Ectodermal cell (in vitro differentiated cells): ENCODE measurements at regions not wholly inside any gene's neighbourhood (a gene's known extent, or its start where the extent isn't known, plus 50 kb on each side); places are given as distances from the start of the nearest gene placed in this dataset.
"Not testable (repeated sequence)": the region's sequence is repeated elsewhere in the genome, so short reads cannot be mapped to it uniquely, and the experiment has no call there.

Source experiments
- H3K27ac ChIP-seq: 2 replicates; pipeline ENCODE4 v1.7.0; 2013; ENCODE audit warnings: mild to moderate bottlenecking, low read depth, low read length; ENCODE audit not compliant: insufficient read depth, poor library complexity, severe bottlenecking
- H3K27me3 ChIP-seq: 2 replicates; pipeline ENCODE4 v1.7.0; 2013; ENCODE audit warnings: mild to moderate bottlenecking, low read length; ENCODE audit not compliant: insufficient read depth, control insufficient read depth, poor library complexity, severe bottlenecking
- H3K36me3 ChIP-seq: one replicate; pipeline ENCODE4 v1.7.0; 2013; ENCODE audit warnings: low read length; ENCODE audit not compliant: control insufficient read depth, insufficient read depth
- H3K4me1 ChIP-seq: one replicate; pipeline ENCODE4 v1.7.0; 2013; ENCODE audit warnings: low read length; ENCODE audit not compliant: control insufficient read depth, insufficient read depth
- H3K4me3 ChIP-seq: 2 replicates; pipeline ENCODE4 v1.7.0; 2013; ENCODE audit warnings: low read depth, low read length, control low read depth; ENCODE audit not compliant: insufficient read depth
- H3K9me3 ChIP-seq: 2 replicates; pipeline ENCODE4 v1.7.0; 2013; ENCODE audit warnings: mild to moderate bottlenecking, low read length, moderate library complexity; ENCODE audit not compliant: control insufficient read depth
- WGBS, 2 experiments: methylation state at CpG; one replicate each; pipeline ENCODE4 v1.1.7; 2013; ENCODE audit warnings: missing lambda C conversion rate in 2 of 2; 5-methylcytosine and 5-hydroxymethylcytosine counted together

DNA sequence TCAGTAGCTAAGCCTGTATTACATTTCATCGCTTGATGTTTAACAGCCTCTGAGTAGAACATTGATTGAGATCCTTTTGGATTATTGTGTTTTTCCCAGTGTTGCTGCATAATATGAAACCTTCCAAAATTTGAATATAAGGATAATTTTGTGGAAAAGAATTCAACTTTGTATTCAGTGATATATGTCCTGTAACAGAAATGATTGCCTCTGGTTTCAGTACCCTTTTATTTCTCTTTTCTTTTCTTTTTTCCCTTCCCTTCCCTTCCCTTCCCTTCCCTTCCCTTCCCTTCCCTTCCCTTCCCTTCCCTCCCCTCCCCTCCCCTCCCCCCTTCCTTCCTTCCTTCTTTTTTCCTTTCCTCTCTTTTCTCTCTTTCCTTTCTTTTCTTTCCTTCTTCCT lies 74.6 kb downstream of the UTRN start:
- Histone ChIP-seq H3K4me3 (no peak overlapping the region), H3K27me3 (no peaks in the 10 kb centered on the region), H3K36me3 (no peaks in the 10 kb centered on the region), H3K4me1 (peaks cover 4% of the 10 kb centered on the region), H3K9me3 (no peaks in the 10 kb centered on the region), H3K27ac (no peak overlapping the region)
- whole genome bisulfite sequencing, 2 experiments, result 100% methylated on average over 1 of the region's 1 CpG

DNA sequence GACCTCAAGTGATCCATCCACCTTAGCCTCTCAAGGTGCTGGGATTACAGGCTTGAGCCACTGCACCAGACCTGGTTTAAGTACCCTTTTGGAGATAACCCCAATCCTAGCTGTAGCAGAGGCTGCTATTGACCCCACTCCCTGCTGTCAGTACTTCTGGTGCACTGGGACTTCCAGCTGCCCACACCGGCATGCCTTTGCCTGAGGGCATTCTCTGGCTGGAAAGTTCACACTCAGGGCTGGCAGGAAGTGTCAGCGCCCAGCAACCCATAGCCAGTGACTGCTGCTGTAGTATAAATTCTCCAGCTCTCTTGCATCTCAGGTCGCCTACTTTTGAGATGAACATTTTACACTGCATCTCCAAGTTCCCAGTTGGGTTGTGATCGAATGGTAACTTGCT lies 75.3 kb downstream of the UTRN start:
- H3K9me3 ChIP-seq, result no peaks in the 10 kb centered on the region
- H3K4me1 ChIP-seq, result peaks cover 4% of the 10 kb centered on the region
- 88 to 89% methylated on average over 4 of the region's 4 CpGs for WGBS, 2 experiments
- no peak overlapping the region for H3K27ac ChIP-seq
- no peak overlapping the region for H3K4me3 ChIP-seq
- no peaks in the 10 kb centered on the region for H3K27me3 ChIP-seq
- no peaks in the 10 kb centered on the region for H3K36me3 ChIP-seq

DNA sequence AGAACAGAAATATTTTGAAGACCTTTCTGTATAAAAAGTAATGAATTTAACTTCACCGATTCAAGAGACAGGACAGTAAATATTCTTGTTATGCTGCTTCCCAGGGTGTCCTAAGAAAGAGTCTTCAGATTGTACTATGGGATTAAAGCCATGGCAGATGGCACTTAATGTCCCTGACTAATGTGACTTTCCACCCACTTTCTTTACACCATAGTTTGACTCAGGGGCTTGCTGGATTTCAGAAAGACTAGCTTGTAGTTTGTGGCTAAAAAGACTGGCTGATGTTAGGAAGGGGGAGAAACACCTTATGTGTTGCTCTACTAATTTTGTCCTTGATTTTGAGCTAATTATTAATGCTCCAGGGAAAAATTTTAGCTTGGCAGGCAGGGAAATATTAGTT lies 75.9 kb downstream of the UTRN start:
- no peaks in the 10 kb centered on the region for H3K9me3 ChIP-seq
- H3K27me3 ChIP-seq, result no peaks in the 10 kb centered on the region
- H3K4me1 ChIP-seq, result peaks cover 4% of the 10 kb centered on the region
- H3K36me3 ChIP-seq, result no peaks in the 10 kb centered on the region
- no peak overlapping the region for H3K27ac ChIP-seq
- WGBS, 2 experiments, result 93 to 100% methylated on average over 1 of the region's 1 CpG
- no peak overlapping the region for H3K4me3 ChIP-seq

DNA sequence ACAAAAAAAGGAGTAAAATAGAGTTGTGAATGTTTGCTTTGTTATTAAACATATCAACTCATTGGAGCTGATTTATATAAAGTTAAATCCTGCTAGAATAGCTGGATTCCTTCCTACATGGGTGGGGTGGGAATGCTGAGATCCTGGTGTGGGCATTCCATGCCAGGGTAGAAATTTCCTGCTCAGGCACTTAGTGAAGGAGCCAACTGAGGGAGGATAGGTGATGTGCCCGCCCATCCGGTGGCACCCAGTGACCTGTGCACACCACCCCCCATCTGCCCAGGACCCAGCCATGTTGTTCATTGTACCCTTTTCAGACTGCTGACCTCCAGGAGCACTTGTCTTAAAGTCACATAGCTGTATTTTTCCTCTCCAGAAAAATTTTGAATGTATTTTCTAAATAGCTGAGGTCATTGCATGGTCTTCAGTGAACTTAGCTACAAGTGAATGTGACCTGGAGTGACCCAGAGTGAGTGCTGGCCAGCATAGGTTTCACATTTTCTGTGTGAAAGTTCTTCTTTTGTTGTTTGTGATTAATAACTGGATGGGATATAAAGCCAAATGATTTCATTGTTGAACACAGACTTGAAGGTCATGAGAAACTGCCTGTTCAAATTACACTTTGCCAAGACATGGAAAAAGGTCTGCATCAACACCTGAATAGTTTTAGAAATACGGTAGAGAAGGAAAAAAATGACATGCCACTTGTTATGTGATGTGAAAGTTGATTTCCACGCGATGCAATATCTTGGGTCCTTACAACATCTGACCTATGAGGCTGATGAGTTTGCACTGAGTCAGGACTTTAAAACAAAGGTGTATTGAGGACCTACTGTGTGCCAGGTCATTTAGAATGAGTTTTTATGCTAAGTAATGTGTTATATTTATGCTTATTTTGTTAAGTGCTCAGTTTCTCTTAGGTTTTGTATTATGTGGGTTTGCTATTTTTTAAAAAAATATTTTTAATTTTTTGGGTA lies 77.2 kb downstream of the UTRN start:
- H3K36me3 ChIP-seq, result no peaks in the 10 kb centered on the region
- H3K27me3 ChIP-seq, result no peaks in the 10 kb centered on the region
- H3K9me3 ChIP-seq, result no peaks in the 10 kb centered on the region
- H3K4me3 ChIP-seq, result no peak overlapping the region
- H3K27ac ChIP-seq, result no peak overlapping the region
- peaks cover 4% of the 10 kb centered on the region for H3K4me1 ChIP-seq
- WGBS, 2 experiments, result 96 to 97% methylated on average over 5 of the region's 5 CpGs

DNA sequence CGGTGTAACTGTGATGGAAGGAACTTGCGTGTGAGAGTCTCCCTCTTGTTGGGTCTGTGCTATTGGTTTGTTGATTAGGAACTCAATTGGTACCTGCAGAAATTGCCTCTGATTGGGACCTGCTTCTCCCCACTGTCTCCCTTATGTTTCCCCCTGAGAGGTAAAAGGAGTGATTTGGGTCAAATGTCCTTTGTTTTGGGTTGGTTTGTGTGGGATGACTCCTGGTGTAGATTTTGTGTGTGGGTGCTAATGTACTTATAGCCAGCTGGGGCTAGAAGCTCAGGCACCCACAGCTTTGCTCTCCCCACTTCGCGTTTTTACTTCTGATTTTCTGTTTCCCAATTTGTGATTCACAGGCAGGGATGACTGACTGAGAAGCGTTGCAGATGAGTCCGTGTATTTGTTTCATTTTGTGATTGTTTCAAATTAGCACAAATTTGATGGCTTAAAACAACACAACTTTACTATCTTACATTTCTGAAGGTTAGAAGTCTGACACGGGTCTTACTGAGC lies 79.1 kb downstream of the UTRN start:
- WGBS, 2 experiments, result 90 to 95% methylated on average over 5 to 7 of the region's 7 CpGs
- no peaks in the 10 kb centered on the region for H3K27me3 ChIP-seq
- no peak overlapping the region for H3K4me3 ChIP-seq
- no peak overlapping the region for H3K27ac ChIP-seq
- H3K36me3 ChIP-seq, result no peaks in the 10 kb centered on the region
- peaks cover 4% of the 10 kb centered on the region for H3K4me1 ChIP-seq
- no peaks in the 10 kb centered on the region for H3K9me3 ChIP-seq

DNA sequence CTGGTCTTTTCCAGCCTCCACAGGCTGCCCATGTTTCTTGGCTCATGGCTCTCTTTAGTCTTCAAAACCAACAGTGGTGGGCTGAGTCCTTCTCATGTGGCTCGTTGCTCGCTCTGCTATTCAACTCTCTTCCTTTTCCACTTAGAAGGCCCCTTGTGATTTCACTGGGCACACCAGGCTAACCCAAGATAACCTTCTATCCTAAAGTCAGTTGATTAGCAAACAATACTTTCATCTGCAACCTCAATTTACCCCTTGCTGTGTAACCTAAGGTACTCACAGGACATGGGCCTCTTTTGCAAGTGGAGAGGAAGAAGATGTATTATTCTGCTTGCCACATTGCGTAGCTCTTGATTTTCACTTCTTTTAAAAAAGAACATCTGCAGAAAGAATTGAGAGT lies 79.6 kb downstream of the UTRN start:
- Histone ChIP-seq H3K27ac (no peak overlapping the region), H3K36me3 (no peaks in the 10 kb centered on the region), H3K9me3 (no peaks in the 10 kb centered on the region), H3K4me1 (peaks cover 4% of the 10 kb centered on the region), H3K4me3 (no peak overlapping the region), H3K27me3 (no peaks in the 10 kb centered on the region)
- 73 to 81% methylated on average over 2 to 3 of the region's 3 CpGs for WGBS, 2 experiments

DNA sequence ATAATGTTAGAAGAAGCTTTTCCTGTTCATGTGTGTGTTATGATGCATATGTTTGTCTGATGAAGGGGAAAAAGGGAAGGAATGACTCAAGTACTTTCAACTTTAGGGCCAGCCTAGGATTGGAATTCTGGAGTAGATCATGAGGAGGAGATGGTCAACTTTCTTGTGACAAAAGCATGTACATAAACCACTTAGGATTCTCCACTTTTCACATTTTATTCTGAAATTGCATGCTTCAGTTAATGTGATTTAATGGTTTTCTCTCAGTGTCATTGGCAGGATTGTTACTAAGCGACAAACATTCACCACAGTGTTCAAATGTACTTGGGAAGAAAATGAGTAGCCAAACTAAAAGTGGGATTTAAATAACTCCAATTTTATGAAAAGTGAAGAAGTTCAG lies 80.1 kb downstream of the UTRN start:
- no peaks in the 10 kb centered on the region for H3K36me3 ChIP-seq
- WGBS, 2 experiments, result 100% methylated on average over 1 of the region's 1 CpG

DNA sequence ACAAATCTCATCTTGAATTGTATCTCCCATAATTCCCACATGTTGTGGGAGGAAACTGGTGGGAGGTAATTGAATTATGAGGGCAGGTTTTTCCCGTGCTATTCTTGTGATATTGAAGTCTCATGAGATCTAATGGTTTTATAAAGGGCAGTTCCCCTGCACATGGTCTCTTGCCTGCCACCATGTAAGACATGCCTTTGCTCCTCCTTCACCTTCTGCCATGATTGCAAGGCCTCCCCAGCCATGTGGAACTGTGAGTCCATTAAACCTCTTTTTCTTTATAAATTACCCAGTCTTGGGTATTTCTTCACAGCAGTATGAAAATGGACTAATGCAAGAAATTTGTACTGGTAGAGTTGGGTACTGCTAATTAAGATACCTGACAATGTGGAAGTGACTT lies 84.6 kb downstream of the UTRN start:
- WGBS, 2 experiments, result 89 to 94% methylated on average over 1 of the region's 1 CpG
- H3K9me3 ChIP-seq, H3K27ac ChIP-seq: not testable (repeated sequence)

More for the DNA sequence above, 80.1 kb downstream of the UTRN start:
- Histone ChIP-seq H3K4me3 (no peak overlapping the region), H3K4me1 (peaks cover 4% of the 10 kb centered on the region), H3K27ac (no peak overlapping the region), H3K9me3 (no peaks in the 10 kb centered on the region), H3K27me3 (no peaks in the 10 kb centered on the region)

DNA sequence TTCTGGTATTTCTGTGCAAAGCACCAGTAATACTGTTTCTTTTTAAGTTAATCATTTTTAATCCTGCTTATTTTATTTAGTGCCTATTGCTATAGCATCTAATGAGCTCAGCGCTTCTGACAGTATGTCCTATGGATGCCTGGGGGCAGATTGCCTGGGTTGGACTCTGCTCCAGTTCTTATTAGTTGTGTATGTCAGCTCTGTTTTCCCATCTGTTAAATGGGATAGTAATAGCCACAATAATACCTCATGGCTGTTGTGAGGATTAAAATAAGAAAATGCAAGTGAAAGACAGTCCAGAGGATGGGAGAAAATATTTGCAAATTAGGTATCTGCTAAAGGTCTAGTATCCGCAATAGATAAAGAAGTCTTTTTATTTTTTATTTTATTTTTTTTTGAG lies 87.0 kb downstream of the UTRN start:
- no peak overlapping the region for H3K27ac ChIP-seq
- no peaks in the 10 kb centered on the region for H3K27me3 ChIP-seq
- no peaks in the 10 kb centered on the region for H3K36me3 ChIP-seq
- H3K4me3 ChIP-seq, result no peak overlapping the region
- no peaks in the 10 kb centered on the region for H3K9me3 ChIP-seq
- 95 to 100% methylated on average over 2 of the region's 2 CpGs for WGBS, 2 experiments
- H3K4me1 ChIP-seq, result no peaks in the 10 kb centered on the region

More for the DNA sequence above, 84.6 kb downstream of the UTRN start:
- not testable (repeated sequence) for H3K36me3 ChIP-seq, H3K27me3 ChIP-seq, H3K4me3 ChIP-seq, H3K4me1 ChIP-seq

DNA sequence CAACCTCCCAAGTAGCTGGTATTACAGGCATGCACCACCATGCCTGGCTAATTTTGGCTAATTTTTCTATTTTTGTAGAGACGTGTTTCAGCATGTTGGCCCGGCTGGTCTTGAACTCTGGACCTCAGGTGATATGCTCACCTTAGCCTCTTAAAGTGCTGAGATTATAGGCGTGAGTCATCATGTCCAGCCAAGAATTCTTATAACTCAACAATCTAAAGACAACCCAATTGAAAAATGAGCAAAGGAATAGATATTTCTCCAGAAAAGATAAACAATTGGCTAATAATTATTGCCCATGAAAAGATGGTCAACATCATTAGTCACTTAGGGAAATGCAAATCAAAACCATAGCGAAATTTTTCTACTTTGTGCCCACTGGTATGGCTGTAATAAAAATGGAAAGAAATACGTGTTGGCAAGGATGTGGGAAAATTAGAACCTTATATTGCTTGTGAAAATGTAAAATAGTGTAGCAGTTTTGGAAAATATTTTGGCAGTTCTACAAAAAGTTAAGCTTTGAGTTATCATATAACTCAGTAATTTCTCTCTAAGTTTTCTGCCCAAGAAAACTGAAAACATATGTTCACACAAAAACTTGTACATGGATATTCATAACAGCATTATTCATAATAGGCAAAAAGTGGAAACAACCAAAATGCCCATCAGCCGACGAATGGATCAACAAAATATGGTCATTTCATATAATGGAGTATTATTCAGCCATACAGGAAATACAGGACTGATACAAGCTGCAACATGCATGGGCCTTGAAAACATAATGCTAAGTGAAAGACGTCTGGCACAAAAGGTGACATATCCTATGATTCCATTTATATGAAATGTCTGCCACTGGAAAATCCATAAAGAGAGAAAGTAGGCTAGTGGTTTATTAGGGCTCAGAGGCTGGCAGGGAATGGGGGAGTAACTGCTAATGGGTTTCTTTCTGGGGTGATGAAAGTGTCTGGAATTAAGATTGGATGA lies 87.8 kb downstream of the UTRN start:
- Histone ChIP-seq H3K27me3 (no peaks in the 10 kb centered on the region), H3K4me3 (no peak overlapping the region), H3K27ac (no peak overlapping the region), H3K36me3 (no peaks in the 10 kb centered on the region), H3K4me1 (no peaks in the 10 kb centered on the region), H3K9me3 (no peaks in the 10 kb centered on the region)
- 91 to 93% methylated on average over 8 of the region's 8 CpGs for WGBS, 2 experiments
